ENCODE measurements at regions not wholly inside any gene's neighbourhood (a gene's known extent, or its start where the extent isn't known, plus 50 kb on each side); places are given as distances from the start of the nearest gene placed in this dataset.
"Not testable (repeated sequence)": the region's sequence is repeated elsewhere in the genome, so short reads cannot be mapped to it uniquely, and the experiment has no call there.

- TF ChIP-seq, protein P1, sequence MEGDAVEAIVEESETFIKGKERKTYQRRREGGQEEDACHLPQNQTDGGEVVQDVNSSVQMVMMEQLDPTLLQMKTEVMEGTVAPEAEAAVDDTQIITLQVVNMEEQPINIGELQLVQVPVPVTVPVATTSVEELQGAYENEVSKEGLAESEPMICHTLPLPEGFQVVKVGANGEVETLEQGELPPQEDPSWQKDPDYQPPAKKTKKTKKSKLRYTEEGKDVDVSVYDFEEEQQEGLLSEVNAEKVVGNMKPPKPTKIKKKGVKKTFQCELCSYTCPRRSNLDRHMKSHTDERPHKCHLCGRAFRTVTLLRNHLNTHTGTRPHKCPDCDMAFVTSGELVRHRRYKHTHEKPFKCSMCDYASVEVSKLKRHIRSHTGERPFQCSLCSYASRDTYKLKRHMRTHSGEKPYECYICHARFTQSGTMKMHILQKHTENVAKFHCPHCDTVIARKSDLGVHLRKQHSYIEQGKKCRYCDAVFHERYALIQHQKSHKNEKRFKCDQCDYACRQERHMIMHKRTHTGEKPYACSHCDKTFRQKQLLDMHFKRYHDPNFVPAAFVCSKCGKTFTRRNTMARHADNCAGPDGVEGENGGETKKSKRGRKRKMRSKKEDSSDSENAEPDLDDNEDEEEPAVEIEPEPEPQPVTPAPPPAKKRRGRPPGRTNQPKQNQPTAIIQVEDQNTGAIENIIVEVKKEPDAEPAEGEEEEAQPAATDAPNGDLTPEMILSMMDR (IDR thresholded peaks at IDR 0.05), result no peak
- TF ChIP-seq EZH2 (IDR thresholded peaks at IDR 0.05; ENCODE audit: borderline replicate concordance, insufficient read depth, low read depth, low read length, poor library complexity, severe bottlenecking), result no peak
- no peak overlapping the region for H3K4me3 Mint-ChIP-seq
- Histone ChIP-seq H4K20me1 (ENCODE audit: control insufficient read depth, insufficient read depth, low read length, poor library complexity, severe bottlenecking) (no peaks in the 10 kb centered on the region), H2AFZ (ENCODE audit: insufficient read depth, low read depth, low read length, poor library complexity, severe bottlenecking) (no peak overlapping the region), H3K9ac (ENCODE audit: low read length) (no peak overlapping the region), H3K27me3 (replicated peaks in 1 of 4; ENCODE audit: control extremely low read depth in 1 of 4, control insufficient read depth in 3 of 4, insufficient read depth in 4 of 4, low read length in 3 of 4) (no peaks in the 10 kb centered on the region), H3K4me1 (ENCODE audit: control insufficient read depth in 2 of 2, insufficient read depth in 2 of 2, low read length in 2 of 2) (no peaks in the 10 kb centered on the region), H3K4me2 (replicated peaks; ENCODE audit: low read depth, low read length, poor library complexity, severe bottlenecking) (no peak overlapping the region), H3K36me3 (replicated peaks in 1 of 2; ENCODE audit: control extremely low read depth in 1 of 2, control insufficient read depth in 1 of 2, extremely low read depth in 1 of 2, insufficient read depth in 2 of 2, low read length in 1 of 2) (no peaks in the 10 kb centered on the region), H3K4me3 (ENCODE audit: control extremely low read depth in 1 of 5, extremely low read depth in 1 of 5, insufficient read depth in 1 of 5, low read depth in 2 of 5, low read length in 4 of 5) (no peak overlapping the region), H3K27ac (ENCODE audit: low read length in 2 of 2) (no peak overlapping the region), H3K9me3 (ENCODE audit: control extremely low read depth in 1 of 3, control insufficient read depth in 2 of 3, insufficient read depth in 1 of 3, low read length in 2 of 3) (no peaks in the 10 kb centered on the region), H3K79me2 (ENCODE audit: control insufficient read depth, insufficient read depth, low read length) (no peaks in the 10 kb centered on the region)
- POLR2A ChIA-PET, result no interaction called here
- CTCF ChIA-PET, result no interaction called here
- intact Hi-C loops (cut with micrococcal nuclease), result no loop called here
- H3K9me3 Mint-ChIP-seq (ENCODE audit: insufficient read depth), result no peaks in the 10 kb centered on the region
- H3K27me3 Mint-ChIP-seq, result no peaks in the 10 kb centered on the region
- WGBS (ENCODE audit: insufficient coverage), result 40% methylated on average over 1 of the region's 3 CpGs
- H3K4me1 Mint-ChIP-seq, result no peaks in the 10 kb centered on the region
- no peak for ATAC-seq (ENCODE audit: low read depth)
- no peak for DNase-seq
- no peak overlapping the region for H3K27ac Mint-ChIP-seq
Measured at GRCh38 chr20:12947691-12948090, 61.1 kb upstream of the SPTLC3 start.

DNA sequence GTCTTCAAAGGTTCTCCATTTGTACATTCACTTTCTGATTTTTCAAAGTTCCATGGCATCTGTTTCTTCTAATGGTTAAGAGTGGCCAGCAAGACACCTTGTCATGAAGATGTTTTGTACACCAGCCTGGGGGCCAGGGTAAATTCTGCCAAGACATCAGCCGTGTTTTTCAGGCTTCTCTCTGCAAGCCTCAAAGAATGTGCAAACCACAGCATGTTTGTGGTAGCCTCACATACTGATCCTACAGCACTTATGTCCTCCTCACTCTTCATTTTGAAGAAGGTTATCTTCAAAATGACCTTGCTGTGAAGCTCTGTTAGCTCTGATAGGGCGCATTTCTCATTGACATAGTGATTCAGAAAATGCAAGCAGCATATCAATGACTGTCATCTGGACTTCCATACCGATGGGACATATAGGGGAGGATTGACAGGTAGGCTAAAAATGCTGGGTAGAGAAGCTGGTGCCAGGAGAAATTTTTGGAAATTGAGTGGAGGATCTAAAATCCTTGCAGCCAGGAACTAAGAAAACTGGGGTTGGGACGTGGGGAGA, 59.3 kb upstream of the SPTLC3 start:
- Mint-ChIP-seq H3K4me1 (no peaks in the 10 kb centered on the region), H3K27ac (no peak overlapping the region), H3K4me3 (no peak overlapping the region), H3K27me3 (no peaks in the 10 kb centered on the region), H3K9me3 (ENCODE audit: insufficient read depth) (peaks cover 2% of the 10 kb centered on the region)
- Histone ChIP-seq H2AFZ (ENCODE audit: insufficient read depth, low read depth, low read length, poor library complexity, severe bottlenecking) (no peak overlapping the region), H3K27me3 (replicated peaks in 1 of 4; ENCODE audit: control extremely low read depth in 1 of 4, control insufficient read depth in 3 of 4, insufficient read depth in 4 of 4, low read length in 3 of 4) (no peaks in the 10 kb centered on the region), H4K20me1 (ENCODE audit: control insufficient read depth, insufficient read depth, low read length, poor library complexity, severe bottlenecking) (no peaks in the 10 kb centered on the region), H3K4me1 (ENCODE audit: control insufficient read depth in 2 of 2, insufficient read depth in 2 of 2, low read length in 2 of 2) (no peaks in the 10 kb centered on the region), H3K36me3 (replicated peaks in 1 of 2; ENCODE audit: control extremely low read depth in 1 of 2, control insufficient read depth in 1 of 2, extremely low read depth in 1 of 2, insufficient read depth in 2 of 2, low read length in 1 of 2) (no peaks in the 10 kb centered on the region), H3K4me2 (replicated peaks; ENCODE audit: low read depth, low read length, poor library complexity, severe bottlenecking) (no peak overlapping the region), H3K9ac (ENCODE audit: low read length) (no peak overlapping the region), H3K9me3 (ENCODE audit: control extremely low read depth in 1 of 3, control insufficient read depth in 2 of 3, insufficient read depth in 1 of 3, low read length in 2 of 3) (no peaks in the 10 kb centered on the region), H3K27ac (ENCODE audit: low read length in 2 of 2) (no peak overlapping the region), H3K4me3 (ENCODE audit: control extremely low read depth in 1 of 5, extremely low read depth in 1 of 5, insufficient read depth in 1 of 5, low read depth in 2 of 5, low read length in 4 of 5) (no peak overlapping the region), H3K79me2 (ENCODE audit: control insufficient read depth, insufficient read depth, low read length) (no peaks in the 10 kb centered on the region)
- WGBS (ENCODE audit: insufficient coverage), result 87% methylated on average over 3 of the region's 4 CpGs
- no peak for ATAC-seq (ENCODE audit: low read depth)
- TF ChIP-seq EZH2 (IDR thresholded peaks at IDR 0.05; ENCODE audit: borderline replicate concordance, insufficient read depth, low read depth, low read length, poor library complexity, severe bottlenecking), result no peak
- TF ChIP-seq, protein P1 (IDR thresholded peaks at IDR 0.05), result no peak
- ChIA-PET POLR2A (no interaction called here), CTCF (no interaction called here)
- intact Hi-C loops (cut with micrococcal nuclease), result no loop called here
- no peak for DNase-seq

DNA sequence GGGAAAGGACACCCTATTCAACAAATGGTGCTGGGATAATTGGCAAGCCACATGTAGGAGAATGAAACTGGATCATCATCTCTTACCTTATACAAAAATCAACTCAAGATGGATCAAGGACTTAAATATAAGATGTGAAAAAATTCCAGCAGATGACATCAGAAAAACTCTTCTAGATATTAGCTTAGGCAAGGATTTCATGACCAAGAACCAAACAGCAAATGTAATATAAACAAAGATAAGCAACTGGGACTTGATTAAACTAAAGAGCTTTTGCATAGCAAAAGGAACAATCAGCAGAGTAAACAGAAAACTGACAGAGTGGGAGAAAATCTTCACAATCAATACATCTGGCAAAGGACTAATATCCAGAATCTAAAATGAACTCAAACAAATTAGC, 54.5 kb upstream of the SPTLC3 start:
- H3K27me3 ChIP-seq (replicated peaks in 1 of 4; ENCODE audit: control extremely low read depth in 1 of 4, control insufficient read depth in 3 of 4, insufficient read depth in 4 of 4, low read length in 3 of 4); H3K79me2 ChIP-seq (ENCODE audit: control insufficient read depth, insufficient read depth, low read length); H3K4me2 ChIP-seq (replicated peaks; ENCODE audit: low read depth, low read length, poor library complexity, severe bottlenecking); CTCF ChIA-PET; H3K27ac ChIP-seq (ENCODE audit: low read length in 2 of 2); H3K4me1 Mint-ChIP-seq; H3K27ac Mint-ChIP-seq; H3K9me3 Mint-ChIP-seq (ENCODE audit: insufficient read depth); H3K9ac ChIP-seq (ENCODE audit: low read length); H3K27me3 Mint-ChIP-seq; H3K9me3 ChIP-seq (ENCODE audit: control extremely low read depth in 1 of 3, control insufficient read depth in 2 of 3, insufficient read depth in 1 of 3, low read length in 2 of 3); H2AFZ ChIP-seq (ENCODE audit: insufficient read depth, low read depth, low read length, poor library complexity, severe bottlenecking); POLR2A ChIA-PET; H3K4me1 ChIP-seq (ENCODE audit: control insufficient read depth in 2 of 2, insufficient read depth in 2 of 2, low read length in 2 of 2); DNase-seq; H4K20me1 ChIP-seq (ENCODE audit: control insufficient read depth, insufficient read depth, low read length, poor library complexity, severe bottlenecking); H3K4me3 Mint-ChIP-seq; intact Hi-C loops (cut with micrococcal nuclease); ATAC-seq (ENCODE audit: low read depth); H3K4me3 ChIP-seq (ENCODE audit: control extremely low read depth in 1 of 5, extremely low read depth in 1 of 5, insufficient read depth in 1 of 5, low read depth in 2 of 5, low read length in 4 of 5); H3K36me3 ChIP-seq (replicated peaks in 1 of 2; ENCODE audit: control extremely low read depth in 1 of 2, control insufficient read depth in 1 of 2, extremely low read depth in 1 of 2, insufficient read depth in 2 of 2, low read length in 1 of 2): not testable (repeated sequence)

Measured in B cell (primary cell).